Skin epidermis (tissue), 12 donors: ENCODE measurements at regions not wholly inside any gene's neighbourhood (a gene's known extent, or its start where the extent isn't known, plus 50 kb on each side); places are given as distances from the start of the nearest gene placed in this dataset.

Experiments used
- H3K27ac ChIP-seq, 21 experiments: fragments of 200-600 bp; sonication (generic) in 11 of 21; one replicate each; pipeline ENCODE4 v1.5.0; 2020; ENCODE audit warnings: mild to moderate bottlenecking in 3 of 21, inconsistent platforms in 2 of 21, moderate library complexity in 2 of 21
- H3K4me3 ChIP-seq, 7 experiments: fragments of 200-600 bp; sonication (generic) in 2 of 7; one replicate each; pipeline ENCODE4 v1.5.0; 2020; ENCODE audit warnings: inconsistent platforms in 2 of 7, mild to moderate bottlenecking in 2 of 7, moderate library complexity in 1 of 7

DNA sequence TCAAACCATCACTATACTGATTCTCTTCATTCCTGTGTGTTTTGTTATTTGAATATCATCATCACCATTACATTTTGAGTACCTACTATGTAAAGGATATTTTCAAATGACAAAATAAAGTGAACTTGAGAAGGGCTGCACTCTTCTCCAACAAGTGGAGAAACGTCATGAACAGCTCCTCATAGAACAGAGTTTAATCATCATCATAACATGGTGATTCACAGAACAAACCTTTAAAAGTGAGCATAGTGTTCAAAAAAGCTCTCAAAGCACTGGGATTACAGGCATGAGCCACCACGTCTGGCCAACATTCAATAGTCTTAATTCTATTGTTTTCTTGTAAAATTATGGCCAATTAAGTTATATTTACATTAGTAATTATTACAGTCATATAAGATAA lies 993.9 kb downstream of the PDHA2 start:
- Histone ChIP-seq H3K27ac (no peak overlapping the region), H3K4me3 (no peak overlapping the region)

DNA sequence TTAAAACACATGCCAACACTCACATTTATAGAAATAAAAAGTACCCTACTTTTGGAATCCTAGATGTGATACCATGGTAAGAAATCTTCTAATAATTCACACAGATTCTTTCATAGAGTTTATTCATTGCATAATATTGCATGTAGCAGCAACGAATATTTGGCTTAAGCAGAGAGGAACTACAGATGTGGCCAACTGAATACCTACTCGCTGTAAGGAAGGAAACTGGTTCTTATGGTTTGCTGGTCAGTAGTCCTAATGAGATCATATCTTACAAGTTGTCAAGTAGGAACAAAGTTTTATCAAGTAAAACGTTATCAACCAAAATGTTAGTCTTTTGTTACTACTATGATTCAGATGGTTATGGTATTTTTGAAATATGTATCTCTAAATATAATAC lies 996.1 kb downstream of the PDHA2 start:
- Histone ChIP-seq H3K4me3 (no peak overlapping the region), H3K27ac (no peak overlapping the region)

DNA sequence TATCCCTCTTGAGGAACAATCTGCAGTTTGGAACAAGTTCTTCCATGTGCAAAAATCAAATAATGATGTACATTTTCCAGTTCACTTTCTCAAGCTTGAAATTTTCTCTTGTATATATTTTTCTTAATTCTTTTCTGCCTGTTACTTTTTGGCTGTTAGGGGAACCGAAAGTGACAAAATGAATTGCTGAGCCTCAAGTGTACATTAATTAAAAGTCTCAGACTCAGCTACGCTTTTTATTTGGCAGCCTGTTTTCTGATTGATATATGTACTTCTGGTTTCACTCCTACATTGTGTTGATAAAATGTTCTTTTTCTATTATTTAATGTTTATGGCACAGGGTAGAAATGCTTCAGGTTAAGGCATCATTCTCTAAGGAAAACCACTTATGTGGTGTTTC lies 999.5 kb downstream of the PDHA2 start:
- Histone ChIP-seq H3K4me3 (no peak overlapping the region), H3K27ac (no peak overlapping the region)

DNA sequence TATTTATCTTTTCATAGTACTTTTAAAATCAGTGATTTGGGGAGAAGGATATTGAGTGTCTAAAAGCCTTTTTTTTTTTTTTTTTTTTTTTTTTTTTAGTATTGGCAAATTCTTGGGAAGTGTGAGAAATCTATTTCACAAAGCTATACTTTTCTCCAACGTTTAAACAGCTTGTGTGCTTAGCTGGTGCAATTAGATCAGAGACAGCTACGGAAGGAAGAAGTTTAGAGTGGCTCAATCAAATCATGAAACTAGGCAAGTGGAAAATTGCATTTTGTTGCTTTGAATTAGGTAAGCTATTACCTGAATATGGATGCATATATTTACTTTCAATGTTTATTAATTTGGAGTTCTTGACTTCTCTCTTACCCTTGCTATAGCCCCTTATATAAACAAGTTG lies 1001.9 kb downstream of the PDHA2 start:
- no peak overlapping the region for H3K4me3 ChIP-seq
- H3K27ac ChIP-seq = no peak overlapping the region

DNA sequence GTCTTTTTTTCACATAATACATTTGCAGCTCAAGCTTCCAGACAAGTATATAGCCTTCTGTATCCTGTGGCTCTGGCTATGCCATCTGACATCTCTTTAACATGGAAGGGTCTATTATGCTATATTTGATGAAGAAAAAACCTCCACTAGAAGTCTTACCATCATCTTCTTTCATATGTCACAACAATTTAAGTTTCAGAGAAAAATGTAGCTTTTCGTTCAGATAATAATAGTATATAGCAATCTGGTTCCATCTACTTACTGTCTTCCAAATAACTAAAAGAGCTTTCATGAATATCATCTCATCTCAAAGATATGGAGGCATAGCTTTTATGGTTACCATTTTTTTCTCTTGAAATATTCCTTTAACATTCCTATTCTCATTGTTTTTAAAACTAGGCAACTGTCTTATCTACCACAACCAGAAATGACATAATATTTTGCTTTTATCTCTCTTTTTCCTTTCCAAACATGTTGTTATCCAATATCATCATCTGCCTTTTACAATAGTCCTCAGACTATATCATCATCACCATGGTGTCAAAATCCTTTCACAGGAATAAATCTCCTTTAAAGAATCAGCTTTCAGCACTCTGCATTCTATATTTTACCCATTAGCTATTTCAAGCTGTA lies 1005.1 kb downstream of the PDHA2 start:
- Histone ChIP-seq H3K27ac (no peak overlapping the region), H3K4me3 (no peak overlapping the region)

DNA sequence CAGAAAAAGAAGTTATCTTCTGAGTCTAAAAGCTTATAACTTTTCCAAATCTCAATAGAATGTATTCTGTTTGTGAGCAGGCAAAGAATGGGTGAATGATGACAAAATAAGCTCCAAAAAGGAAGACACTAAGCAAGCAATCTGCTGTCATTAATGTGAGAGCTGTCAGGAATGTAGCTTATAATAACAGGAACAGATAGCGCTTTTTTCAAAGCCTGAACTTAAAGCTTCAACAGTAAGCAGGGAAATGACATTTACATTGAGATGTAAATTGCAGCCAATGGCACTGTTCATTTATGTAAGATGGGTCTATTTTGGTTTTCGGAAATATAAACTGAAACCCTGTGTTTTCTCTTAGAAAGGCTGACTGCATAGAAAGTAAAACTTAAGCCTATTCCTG lies 1005.9 kb downstream of the PDHA2 start:
- no peak overlapping the region for H3K4me3 ChIP-seq
- H3K27ac ChIP-seq = no peak overlapping the region

DNA sequence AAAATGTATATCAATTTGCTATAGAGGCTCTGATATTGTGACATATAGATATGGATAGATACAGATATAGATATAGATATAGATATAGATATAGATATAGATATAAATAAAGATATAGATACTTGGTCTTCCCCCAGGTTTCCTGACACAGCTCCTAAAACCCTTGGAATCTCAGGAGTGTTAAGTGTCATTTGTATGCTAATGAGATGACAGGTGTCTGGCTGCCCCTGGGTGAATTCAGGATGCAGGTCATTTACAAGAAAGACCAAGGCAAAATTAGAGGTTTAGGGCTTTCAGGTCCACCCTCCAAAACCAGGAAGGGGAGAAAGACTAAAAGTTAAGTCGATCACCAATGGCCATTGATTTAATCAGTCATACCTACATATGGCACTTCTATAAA lies 1034.8 kb downstream of the PDHA2 start:
- Histone ChIP-seq H3K27ac (no peak overlapping the region), H3K4me3 (no peak overlapping the region)

DNA sequence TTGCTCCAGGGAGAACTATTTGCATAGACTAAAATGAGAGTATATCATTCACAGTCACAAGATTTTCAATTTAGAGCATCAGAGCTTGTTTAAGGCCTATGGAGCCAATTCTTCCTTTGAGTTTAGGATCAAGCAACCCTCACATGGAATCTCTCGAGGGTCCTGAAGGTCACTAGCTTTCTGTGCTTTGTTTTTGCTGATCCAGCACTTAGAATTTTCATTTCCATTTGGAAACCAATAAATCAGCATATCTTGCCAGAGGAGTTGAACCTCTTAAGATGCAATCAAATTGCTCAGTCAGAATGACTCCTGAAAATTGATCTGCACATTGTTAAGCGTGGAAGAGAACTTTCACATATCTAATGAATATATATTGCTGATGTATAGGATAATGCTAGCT lies 1039.6 kb downstream of the PDHA2 start:
- no peak overlapping the region for H3K4me3 ChIP-seq
- H3K27ac ChIP-seq = no peak overlapping the region

DNA sequence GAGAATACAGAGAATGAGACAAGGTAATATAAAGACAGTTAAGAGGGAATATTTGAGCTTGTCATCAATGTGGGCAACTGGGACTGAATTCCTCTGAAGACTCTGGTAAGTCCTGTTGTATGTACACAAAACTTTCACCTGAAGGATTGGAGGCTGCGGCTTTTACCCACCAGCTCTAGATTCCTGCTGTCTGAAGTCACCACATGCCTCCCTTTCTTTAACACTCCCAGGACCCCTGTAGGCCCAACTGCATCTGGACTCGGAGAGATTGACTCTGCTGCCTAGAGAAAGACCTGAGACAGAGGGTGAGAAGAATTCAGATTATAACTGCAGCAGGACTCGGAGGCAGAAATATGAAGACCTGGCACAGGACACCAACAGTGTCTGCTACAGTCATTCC lies 1048.0 kb downstream of the PDHA2 start:
- Histone ChIP-seq H3K27ac (no peak overlapping the region), H3K4me3 (no peak overlapping the region)

DNA sequence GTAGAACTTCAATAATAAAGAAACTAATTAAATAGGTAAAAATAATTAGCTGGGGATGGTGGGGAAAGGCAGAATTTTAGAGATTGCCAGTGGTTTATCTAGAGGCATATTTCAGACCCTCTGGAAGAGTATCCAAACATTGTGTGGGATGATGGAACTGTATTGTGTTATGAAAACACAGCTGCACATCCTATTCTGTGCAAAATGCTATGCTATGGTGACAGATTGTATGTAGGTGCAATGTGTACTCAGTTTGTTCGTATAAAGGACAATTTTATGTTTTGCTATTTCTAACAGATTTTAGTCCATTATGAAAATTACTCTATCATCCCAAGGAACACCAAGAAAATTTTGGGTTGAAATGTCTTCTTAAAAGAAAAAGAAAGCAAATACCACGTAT lies 1054.7 kb downstream of the PDHA2 start:
- Histone ChIP-seq H3K4me3 (no peak overlapping the region), H3K27ac (no peak overlapping the region)

DNA sequence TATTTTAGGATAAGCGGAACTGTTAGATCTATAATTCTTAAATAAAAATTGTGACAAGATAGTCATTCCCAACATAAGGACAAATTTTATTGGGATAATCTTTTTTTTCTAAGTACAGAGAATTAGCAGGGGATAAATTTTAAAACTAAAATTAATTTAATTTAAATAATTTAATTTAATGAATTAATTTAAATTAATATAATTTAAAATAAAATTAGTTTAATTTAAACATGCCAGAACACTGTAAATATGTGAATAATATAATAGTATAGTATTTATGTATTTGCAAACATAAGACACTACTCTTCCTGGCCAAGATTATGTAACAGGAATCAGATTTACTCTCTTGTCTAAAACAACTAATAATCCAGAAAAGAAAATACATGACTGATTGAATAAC lies 1055.9 kb downstream of the PDHA2 start:
- Histone ChIP-seq H3K4me3 (no peak overlapping the region), H3K27ac (no peak overlapping the region)

DNA sequence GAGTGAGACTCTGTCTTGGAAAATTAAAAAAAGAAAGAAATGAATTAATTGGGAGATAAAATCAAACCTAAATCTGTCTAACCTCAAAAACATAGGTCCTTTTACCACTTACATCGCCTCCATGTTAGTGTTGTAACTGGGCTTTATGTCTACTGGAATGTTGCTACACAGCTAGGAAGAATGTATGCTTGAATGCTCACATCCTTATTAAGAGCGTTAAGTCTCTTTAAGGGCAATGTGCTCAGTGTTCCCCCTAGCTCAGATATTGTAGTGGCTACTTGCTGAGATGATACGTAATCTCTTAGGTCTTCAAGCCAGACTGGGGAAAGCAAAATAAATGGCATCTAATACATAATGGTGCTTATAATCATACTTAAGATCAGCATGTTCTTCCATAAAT lies 1072.8 kb downstream of the PDHA2 start:
- Histone ChIP-seq H3K4me3 (no peak overlapping the region), H3K27ac (no peak overlapping the region)

DNA sequence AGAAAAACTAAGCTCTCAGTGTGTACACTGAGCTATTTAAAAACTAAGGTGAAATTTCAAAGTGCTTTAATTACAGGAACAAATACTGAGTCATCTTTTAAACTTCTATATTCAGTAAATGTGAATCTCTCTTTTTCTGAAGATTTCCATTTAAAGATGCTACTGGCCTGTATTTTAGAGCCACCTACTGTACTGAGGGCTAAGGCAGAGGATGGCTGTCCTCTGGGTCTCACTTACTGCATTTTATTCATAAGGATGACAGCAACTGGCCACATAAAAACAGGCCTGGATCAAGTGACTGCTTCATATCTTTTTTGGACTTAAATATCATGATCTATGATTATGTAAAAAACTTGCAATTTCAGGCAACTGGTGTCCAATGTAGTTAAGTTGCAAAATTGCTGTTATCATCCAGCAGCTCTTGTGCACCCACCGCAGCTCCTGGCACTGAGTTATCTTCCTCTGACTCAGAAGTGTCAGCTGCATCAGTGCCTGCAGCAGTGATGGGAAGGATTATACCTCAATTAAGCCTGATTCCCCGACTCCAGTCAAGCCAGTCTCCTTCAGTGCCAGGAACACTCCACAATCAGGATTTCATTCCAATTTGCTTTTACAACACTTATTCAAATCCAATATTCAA lies 1073.7 kb downstream of the PDHA2 start:
- Histone ChIP-seq H3K4me3 (no peak overlapping the region), H3K27ac (no peak overlapping the region)

DNA sequence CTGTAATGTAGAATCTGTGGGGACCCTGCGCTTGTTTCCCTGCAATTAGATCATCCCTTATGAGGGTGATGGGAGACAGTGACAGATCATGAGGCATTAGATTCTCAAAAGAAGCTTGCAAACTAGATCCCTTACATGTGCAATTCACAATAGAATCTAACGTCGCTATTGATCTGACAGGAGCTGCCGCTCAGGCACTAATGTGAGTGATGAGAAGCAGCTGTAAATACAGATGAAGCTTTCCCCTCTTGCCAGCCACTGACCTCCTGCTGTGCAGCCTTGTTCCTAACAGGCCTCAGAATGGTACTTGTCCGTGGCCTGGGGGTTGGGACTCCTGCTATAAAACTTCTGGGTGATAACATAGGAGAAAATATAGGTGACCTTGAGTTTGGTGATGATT lies 1076.8 kb downstream of the PDHA2 start:
- no peak overlapping the region for H3K27ac ChIP-seq
- H3K4me3 ChIP-seq = no peak overlapping the region

DNA sequence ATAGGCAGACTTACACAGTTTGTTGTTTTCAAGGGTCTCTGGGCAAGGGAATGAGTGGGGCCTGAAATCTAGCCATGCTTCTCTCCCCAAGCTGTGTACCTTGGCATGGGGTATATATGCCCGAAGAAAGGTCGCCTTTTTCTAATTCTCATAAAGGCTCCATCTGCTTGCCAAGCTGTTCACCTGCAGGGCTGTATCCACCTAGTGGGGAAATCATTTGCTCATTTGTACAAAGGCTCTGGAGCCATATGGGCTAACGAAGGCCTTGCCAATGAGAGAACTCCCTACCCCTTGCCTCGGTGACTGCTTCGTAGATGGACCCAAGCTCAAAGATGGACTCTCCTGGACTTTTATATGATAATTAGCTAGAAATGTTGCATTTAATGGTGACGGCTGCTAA lies 1097.0 kb downstream of the PDHA2 start:
- H3K4me3 ChIP-seq = no peak overlapping the region
- no peak overlapping the region for H3K27ac ChIP-seq

DNA sequence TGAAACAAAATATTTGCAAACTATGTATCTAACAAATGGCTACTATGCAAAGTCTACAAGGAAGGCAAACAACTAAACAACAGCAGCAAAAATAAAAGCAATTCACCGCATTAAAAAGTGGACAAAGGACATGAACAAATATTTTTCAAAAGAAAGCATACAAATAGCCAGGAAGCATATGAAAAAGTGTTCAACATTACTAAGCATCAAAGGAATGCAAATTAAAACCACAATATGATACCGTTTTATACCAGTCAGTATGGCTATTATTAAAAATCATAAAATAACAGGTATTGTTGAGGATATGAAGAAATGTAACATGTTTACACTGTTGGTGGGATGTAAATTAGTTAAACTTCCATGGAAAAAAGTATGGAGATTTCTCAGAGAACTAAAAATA lies 1106.7 kb downstream of the PDHA2 start:
- Histone ChIP-seq H3K4me3 (no peak overlapping the region), H3K27ac (no peak overlapping the region)

DNA sequence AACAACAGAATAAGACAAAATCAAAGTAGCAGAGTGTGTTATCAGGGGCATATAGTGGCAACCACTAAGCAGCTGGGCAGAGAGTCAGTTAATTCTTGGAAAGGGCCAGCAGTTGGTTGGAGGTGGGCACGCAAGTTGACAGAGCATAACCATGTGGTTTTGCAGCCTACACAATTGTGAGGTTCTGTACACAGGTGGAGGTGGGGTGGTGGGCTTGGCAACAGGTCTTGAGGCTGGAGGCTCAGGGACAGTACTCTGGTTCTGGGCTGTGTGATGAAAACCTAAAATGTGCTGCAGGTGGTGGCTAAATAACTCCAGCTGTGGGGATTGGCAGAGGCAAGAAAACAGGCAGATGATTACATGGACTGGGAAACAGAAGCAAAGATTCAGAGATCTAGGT lies 1112.7 kb downstream of the PDHA2 start:
- no peak overlapping the region for H3K27ac ChIP-seq
- H3K4me3 ChIP-seq = no peak overlapping the region

DNA sequence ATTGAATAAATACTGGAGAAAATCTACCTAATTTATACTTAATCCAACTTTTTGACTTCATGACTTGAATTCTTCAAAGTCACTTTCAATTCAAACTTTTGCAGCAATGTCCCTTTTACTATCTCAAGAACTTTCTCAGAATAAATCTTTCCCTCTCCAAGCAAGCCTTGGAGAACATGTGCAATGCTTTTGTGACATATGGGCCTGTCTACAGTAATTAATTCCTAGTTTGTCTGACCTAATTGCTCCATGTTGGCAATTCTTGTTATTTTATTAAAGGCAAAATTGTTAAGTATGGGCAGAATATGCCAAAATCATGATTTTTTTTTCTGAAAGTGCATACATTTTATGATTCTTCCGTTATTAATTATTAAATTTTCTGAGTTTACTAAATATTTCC lies 1115.3 kb downstream of the PDHA2 start:
- H3K27ac ChIP-seq = no peak overlapping the region

DNA sequence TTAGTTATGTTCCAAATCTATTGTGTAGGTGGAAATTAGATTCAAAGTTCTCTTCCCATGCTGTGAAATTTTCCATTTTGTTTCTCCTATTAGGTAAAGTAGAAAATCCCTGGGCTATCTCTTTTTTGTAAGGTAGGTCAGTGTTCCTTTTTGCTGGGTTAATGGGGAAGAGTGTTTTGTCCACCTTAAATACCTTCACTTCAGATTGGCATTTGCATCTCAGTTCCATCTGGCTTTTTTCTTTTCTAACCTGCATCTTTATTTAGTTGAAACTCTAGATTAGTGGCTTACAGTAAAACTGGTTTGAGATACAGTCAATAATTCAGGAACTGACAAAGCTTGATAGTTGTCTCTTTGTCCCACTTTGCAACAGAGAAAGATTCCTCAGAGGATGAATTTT lies 1115.8 kb downstream of the PDHA2 start:
- no peak overlapping the region for H3K4me3 ChIP-seq

More for the DNA sequence above, 1115.3 kb downstream of the PDHA2 start:
- H3K4me3 ChIP-seq = no peak overlapping the region

DNA sequence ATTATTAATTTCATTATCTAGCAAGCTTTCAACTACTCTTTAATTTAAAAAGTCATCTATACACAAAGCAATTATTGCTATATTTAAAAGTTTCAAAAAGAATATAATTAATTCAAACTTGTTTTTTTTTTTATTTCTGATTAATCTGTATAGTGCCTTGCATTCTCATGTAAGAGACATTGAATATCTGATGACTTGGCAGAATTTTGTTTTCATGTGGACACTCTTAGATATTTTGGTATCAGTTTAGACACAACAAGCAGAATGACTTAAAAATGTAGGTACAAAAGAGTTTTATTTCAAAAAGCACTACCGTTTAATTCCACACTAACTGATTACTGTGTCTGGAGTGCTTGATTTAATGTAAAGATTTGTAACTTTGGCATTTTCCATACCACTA lies 1129.6 kb downstream of the PDHA2 start:
- H3K27ac ChIP-seq = no peak overlapping the region
- H3K4me3 ChIP-seq = no peak overlapping the region

More for the DNA sequence above, 1115.8 kb downstream of the PDHA2 start:
- H3K27ac ChIP-seq = no peak overlapping the region

DNA sequence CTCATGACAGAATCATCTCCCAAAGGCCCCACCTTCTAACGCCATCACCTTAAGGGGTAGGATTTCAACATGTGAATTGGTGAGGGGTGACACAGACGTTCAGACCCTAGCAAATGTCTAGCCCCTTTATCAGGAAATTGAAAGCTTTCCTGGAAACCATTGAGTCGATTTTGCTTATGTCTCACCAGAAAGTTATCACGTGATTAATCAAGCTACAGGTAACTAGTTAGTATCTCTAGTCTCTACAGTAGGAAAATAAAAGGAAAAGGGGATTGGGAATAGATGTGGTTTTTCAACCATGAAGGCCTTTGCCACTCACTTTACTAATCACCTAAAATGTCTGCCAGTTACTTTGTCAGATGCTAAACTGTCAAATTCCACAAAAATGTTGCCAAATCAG lies 1133.0 kb downstream of the PDHA2 start:
- Histone ChIP-seq H3K27ac (no peak overlapping the region), H3K4me3 (no peak overlapping the region)

DNA sequence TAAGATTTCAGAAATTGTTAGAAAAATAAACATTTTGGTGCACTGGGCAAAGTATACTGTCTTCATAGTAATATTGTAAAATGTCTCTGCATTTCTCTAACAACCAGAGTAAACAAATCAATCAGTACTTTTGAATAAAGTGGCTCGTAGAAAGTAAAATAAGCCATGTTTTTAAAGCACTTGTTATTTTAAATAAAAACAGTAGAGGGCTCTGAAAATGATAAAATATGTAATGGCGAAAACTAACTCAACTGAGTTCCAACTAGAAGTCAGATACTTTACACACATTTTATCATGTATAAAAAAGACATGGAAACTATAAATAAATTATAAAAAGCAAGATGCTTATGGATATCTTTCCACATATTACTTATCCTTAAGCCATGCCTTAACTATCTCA lies 1134.4 kb downstream of the PDHA2 start:
- no peak overlapping the region for H3K27ac ChIP-seq
- no peak overlapping the region for H3K4me3 ChIP-seq
